ENCODE measurements at regions not wholly inside any gene's neighbourhood (a gene's known extent, or its start where the extent isn't known, plus 50 kb on each side); places are given as distances from the start of the nearest gene placed in this dataset.

DNA sequence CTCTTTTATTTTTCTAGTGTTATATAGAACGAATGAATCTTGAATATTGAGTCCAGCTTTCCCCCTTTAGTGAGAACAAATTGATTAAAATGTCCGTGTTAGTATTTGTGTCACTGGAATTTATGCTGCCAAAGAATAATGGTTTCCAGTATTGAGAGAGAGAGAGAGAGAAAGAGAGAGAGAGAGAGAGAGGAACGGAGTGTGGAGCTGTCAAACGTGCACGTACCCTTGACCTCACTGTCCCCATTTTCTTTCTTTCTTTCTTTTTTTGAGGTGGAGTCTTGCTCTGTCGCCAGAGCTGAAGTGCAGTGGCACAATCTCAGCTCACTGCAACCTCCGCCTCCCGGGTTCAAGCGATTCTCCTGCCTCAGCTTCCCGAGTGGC, 70.9 kb upstream of the GREM2 start:
- TF ChIP-seq POLR2AphosphoS5 (IDR thresholded peaks at IDR 0.05; ENCODE audit: low read depth) (no peak), REST (IDR thresholded peaks at IDR 0.05; ENCODE audit: insufficient replicate concordance, low read depth) (no peak), GABPA (IDR thresholded peaks at IDR 0.05; ENCODE audit: low read depth) (no peak)
- TF ChIP-seq, protein P1, sequence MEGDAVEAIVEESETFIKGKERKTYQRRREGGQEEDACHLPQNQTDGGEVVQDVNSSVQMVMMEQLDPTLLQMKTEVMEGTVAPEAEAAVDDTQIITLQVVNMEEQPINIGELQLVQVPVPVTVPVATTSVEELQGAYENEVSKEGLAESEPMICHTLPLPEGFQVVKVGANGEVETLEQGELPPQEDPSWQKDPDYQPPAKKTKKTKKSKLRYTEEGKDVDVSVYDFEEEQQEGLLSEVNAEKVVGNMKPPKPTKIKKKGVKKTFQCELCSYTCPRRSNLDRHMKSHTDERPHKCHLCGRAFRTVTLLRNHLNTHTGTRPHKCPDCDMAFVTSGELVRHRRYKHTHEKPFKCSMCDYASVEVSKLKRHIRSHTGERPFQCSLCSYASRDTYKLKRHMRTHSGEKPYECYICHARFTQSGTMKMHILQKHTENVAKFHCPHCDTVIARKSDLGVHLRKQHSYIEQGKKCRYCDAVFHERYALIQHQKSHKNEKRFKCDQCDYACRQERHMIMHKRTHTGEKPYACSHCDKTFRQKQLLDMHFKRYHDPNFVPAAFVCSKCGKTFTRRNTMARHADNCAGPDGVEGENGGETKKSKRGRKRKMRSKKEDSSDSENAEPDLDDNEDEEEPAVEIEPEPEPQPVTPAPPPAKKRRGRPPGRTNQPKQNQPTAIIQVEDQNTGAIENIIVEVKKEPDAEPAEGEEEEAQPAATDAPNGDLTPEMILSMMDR (IDR thresholded peaks at IDR 0.05; ENCODE audit: insufficient read depth, low read length): no peak

All from HL-60 (cell line).